ENCODE measurements at regions not wholly inside any gene's neighbourhood (a gene's known extent, or its start where the extent isn't known, plus 50 kb on each side); places are given as distances from the start of the nearest gene placed in this dataset.

DNA sequence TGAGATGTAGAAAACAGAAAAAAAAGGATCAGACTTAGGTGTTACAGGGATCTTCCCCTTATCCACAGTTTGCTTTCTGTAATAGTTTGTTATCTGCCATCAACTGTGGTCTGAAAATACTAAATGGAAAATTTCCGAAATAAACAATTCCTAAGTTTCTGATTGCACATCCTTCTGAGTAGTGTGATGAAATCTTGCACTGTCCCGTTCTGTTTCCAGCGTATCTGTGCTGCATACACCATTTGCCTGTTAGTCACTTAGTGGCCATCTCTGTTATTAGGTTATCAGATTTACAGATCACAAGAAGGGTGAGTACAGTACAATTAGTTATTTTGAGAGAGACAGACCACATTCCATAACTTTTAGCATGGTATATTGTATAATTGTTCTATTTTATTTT, 185.6 kb upstream of the CPHXL start:
- TF ChIP-seq EZH2phosphoT487 (IDR thresholded peaks at IDR 0.05; ENCODE audit: low read depth, severe bottlenecking, unreplicated experiment) (no peak), EZH2 (IDR thresholded peaks at IDR 0.05; ENCODE audit: borderline replicate concordance) (no peak)
- TF ChIP-seq, protein P1, sequence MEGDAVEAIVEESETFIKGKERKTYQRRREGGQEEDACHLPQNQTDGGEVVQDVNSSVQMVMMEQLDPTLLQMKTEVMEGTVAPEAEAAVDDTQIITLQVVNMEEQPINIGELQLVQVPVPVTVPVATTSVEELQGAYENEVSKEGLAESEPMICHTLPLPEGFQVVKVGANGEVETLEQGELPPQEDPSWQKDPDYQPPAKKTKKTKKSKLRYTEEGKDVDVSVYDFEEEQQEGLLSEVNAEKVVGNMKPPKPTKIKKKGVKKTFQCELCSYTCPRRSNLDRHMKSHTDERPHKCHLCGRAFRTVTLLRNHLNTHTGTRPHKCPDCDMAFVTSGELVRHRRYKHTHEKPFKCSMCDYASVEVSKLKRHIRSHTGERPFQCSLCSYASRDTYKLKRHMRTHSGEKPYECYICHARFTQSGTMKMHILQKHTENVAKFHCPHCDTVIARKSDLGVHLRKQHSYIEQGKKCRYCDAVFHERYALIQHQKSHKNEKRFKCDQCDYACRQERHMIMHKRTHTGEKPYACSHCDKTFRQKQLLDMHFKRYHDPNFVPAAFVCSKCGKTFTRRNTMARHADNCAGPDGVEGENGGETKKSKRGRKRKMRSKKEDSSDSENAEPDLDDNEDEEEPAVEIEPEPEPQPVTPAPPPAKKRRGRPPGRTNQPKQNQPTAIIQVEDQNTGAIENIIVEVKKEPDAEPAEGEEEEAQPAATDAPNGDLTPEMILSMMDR (IDR thresholded peaks at IDR 0.05; ENCODE audit: poor library complexity) = no peak

All from hepatocyte (in vitro differentiated cells).